ENCODE measurements at regions not wholly inside any gene's neighbourhood (a gene's known extent, or its start where the extent isn't known, plus 50 kb on each side); places are given as distances from the start of the nearest gene placed in this dataset.

DNA sequence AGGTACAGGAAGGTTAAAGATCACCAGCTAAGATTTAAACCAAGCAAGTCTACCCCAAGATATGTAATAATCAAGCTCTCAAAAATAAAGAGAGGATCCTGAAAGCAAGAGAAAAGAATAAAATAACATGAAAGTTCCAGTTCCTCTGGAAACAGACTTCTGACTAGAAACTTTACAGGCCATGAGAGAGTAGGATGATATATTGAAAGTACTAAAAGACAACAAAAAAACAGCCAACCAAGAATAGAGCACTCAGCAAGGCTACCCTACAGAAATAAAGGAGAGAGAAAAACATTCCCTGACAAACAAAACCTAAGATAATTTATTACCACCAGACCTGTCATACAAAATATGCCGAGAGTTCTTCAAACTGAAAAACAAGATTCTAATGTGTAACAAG, 450.5 kb downstream of the ARAP2 start:
- Histone ChIP-seq H3K36me3 (no peaks in the 10 kb centered on the region), H3K4me3 (no peak overlapping the region), H3K27me3 (no peaks in the 10 kb centered on the region), H3K4me1 (no peaks in the 10 kb centered on the region), H3K9me3 (no peaks in the 10 kb centered on the region), H3K27ac (no peak overlapping the region)
- ATAC-seq: no peak
- intact Hi-C loops (cut with DNase I): no loop called here
- no peak for DNase-seq
- no peak for TF ChIP-seq POLR2A (IDR thresholded peaks at IDR 0.05)
- TF ChIP-seq, protein P1, sequence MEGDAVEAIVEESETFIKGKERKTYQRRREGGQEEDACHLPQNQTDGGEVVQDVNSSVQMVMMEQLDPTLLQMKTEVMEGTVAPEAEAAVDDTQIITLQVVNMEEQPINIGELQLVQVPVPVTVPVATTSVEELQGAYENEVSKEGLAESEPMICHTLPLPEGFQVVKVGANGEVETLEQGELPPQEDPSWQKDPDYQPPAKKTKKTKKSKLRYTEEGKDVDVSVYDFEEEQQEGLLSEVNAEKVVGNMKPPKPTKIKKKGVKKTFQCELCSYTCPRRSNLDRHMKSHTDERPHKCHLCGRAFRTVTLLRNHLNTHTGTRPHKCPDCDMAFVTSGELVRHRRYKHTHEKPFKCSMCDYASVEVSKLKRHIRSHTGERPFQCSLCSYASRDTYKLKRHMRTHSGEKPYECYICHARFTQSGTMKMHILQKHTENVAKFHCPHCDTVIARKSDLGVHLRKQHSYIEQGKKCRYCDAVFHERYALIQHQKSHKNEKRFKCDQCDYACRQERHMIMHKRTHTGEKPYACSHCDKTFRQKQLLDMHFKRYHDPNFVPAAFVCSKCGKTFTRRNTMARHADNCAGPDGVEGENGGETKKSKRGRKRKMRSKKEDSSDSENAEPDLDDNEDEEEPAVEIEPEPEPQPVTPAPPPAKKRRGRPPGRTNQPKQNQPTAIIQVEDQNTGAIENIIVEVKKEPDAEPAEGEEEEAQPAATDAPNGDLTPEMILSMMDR (IDR thresholded peaks at IDR 0.05): no peak
- WGBS (ENCODE audit: insufficient coverage, low coverage, low lambda C conversion rate, missing lambda C conversion rate): 63% methylated on average over 1 of the region's 1 CpG

DNA sequence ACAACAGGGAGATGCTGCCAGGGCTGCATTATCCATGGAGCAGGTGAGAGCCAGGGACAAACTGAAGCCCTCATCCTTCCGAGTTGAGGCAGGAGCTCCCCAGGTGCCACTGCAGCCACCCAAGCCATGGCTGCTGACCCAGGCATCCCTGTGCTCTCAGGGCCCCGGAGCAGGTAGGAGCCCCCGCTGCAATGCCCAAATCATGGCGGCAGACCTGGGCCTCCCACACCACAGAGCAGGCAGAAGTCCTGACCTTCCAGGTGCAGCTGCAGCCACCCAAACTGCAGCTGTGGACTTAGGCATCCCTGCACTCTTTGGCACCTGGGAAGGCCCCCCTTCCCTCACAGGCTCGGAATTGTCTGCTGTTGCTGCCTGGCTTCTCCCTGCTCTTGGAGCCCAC, 443.6 kb downstream of the ARAP2 start:
- DNase-seq: peak in 1 of 3 donors; percentile 23
- 40% methylated on average over 1 of the region's 5 CpGs for WGBS (ENCODE audit: insufficient coverage, low coverage, low lambda C conversion rate, missing lambda C conversion rate)
- TF ChIP-seq, protein P1 (IDR thresholded peaks at IDR 0.05): no peak
- no peak for TF ChIP-seq POLR2A (IDR thresholded peaks at IDR 0.05)
- no peak for ATAC-seq
- intact Hi-C loops (cut with DNase I): no loop called here
- Histone ChIP-seq H3K36me3 (no peaks in the 10 kb centered on the region), H3K27me3 (no peaks in the 10 kb centered on the region), H3K4me1 (no peaks in the 10 kb centered on the region), H3K27ac (no peak overlapping the region), H3K9me3 (no peaks in the 10 kb centered on the region), H3K4me3 (no peak overlapping the region)

DNA sequence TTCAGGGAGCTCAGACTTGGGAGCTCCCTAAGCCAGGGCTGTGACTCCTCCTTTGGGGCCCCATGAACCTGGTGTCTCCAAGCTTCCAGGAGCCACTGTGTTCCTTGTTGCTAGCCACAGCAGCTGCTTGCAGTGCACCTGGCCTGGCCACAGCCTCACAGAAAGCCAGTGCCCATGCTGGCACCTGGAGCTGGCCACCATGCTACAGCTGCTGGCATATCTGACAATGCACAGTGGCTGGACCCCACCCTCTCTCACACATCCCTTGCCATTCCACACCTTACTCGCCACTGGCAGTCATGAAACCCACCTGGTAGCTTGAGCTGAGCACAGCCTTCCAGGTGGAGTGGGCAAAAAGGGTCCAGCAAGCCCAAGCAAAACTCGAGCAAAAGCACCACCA, 441.7 kb downstream of the ARAP2 start:
- 35% methylated on average over 2 of the region's 2 CpGs for WGBS (ENCODE audit: insufficient coverage, low coverage, low lambda C conversion rate, missing lambda C conversion rate)
- no peaks in the 10 kb centered on the region for H3K9me3 ChIP-seq
- H3K4me3 ChIP-seq: no peak overlapping the region
- DNase-seq: no peak
- intact Hi-C loops (cut with DNase I): no loop called here
- no peak for TF ChIP-seq POLR2A (IDR thresholded peaks at IDR 0.05)
- TF ChIP-seq, protein P1 (IDR thresholded peaks at IDR 0.05): no peak
- H3K27ac ChIP-seq: no peak overlapping the region
- no peaks in the 10 kb centered on the region for H3K4me1 ChIP-seq
- H3K27me3 ChIP-seq: no peaks in the 10 kb centered on the region
- H3K36me3 ChIP-seq: no peaks in the 10 kb centered on the region
- peak in 1 of 4 donors; percentile 32 for ATAC-seq

DNA sequence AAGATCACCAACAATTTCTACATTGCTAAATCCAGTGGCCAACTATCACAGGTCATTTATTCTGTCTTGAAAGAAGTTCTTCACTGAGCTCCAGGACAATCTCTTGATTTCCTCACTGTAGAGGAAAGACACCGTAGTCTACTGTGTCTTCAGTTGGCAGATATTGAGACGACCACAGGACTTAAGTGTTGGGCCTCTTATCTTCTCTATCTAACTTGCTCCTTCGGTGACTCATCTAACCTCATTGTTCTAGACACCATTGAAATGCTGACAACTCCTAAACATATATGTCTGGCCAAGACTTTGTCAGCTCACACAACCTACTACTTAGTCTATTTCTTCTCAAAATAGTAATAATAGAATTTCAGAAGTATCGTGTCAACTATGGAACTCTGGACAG, 425.8 kb downstream of the ARAP2 start:
- H3K36me3 ChIP-seq: no peaks in the 10 kb centered on the region
- intact Hi-C loops (cut with DNase I): no loop called here

More for the DNA sequence above, 425.8 kb downstream of the ARAP2 start:
- Histone ChIP-seq H3K27ac (no peak overlapping the region), H3K4me3 (no peak overlapping the region), H3K27me3 (no peaks in the 10 kb centered on the region), H3K4me1 (no peaks in the 10 kb centered on the region), H3K9me3 (no peaks in the 10 kb centered on the region)
- TF ChIP-seq, protein P1 (IDR thresholded peaks at IDR 0.05): no peak
- no peak for TF ChIP-seq POLR2A (IDR thresholded peaks at IDR 0.05)
- no peak for DNase-seq
- WGBS (ENCODE audit: insufficient coverage, low coverage, low lambda C conversion rate, missing lambda C conversion rate): 57% methylated on average over 4 of the region's 4 CpGs
- ATAC-seq: no peak

Data from right lobe of liver (tissue), 6 donors.